ENCODE measurements at regions not wholly inside any gene's neighbourhood (a gene's known extent, or its start where the extent isn't known, plus 50 kb on each side); places are given as distances from the start of the nearest gene placed in this dataset.

DNA sequence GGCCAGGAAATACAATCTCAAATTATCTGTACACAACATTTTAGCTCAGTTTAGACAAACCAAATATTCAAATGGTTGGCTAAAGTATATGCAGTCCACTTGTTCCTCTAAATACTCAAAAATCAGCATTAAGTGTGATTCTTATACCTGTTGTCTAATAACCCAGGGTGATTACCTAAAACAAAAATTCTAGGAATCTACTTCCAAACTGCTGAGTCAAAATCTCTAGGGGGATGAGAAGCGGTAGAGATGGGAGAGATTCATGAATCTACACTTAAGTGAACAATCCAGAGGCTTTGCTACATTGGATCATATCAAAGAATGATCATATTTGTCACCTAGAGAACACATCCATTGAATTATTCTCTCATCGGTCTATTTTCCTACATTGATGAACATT is 420.9 kb upstream of the PKDCC start:
- TF ChIP-seq, protein P1, sequence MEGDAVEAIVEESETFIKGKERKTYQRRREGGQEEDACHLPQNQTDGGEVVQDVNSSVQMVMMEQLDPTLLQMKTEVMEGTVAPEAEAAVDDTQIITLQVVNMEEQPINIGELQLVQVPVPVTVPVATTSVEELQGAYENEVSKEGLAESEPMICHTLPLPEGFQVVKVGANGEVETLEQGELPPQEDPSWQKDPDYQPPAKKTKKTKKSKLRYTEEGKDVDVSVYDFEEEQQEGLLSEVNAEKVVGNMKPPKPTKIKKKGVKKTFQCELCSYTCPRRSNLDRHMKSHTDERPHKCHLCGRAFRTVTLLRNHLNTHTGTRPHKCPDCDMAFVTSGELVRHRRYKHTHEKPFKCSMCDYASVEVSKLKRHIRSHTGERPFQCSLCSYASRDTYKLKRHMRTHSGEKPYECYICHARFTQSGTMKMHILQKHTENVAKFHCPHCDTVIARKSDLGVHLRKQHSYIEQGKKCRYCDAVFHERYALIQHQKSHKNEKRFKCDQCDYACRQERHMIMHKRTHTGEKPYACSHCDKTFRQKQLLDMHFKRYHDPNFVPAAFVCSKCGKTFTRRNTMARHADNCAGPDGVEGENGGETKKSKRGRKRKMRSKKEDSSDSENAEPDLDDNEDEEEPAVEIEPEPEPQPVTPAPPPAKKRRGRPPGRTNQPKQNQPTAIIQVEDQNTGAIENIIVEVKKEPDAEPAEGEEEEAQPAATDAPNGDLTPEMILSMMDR (IDR thresholded peaks at IDR 0.05; ENCODE audit: insufficient read depth, low read depth, low read length, missing control alignments) = no peak
- no peak for DNase-seq (ENCODE audit: low read depth)
- H3K4me3 ChIP-seq (ENCODE audit: low read depth, low read length) = no peak overlapping the region

DNA sequence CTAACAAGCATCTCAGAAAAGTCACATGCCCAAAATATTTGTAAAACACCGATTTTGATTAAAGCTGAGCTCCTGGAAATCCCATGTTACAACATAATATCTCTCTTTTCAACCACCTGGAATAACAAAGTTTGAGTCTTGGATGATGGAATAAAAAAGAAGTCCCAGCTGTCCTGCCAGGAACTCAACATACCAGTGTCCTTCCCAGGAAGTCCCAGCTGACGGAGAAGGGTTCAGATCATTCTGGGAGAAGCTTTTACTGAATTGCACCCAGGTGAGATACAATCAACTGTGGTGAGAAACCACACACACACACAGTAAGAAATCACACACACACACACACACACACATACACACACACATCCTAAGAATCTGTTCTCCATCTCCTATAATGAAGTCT is 413.1 kb upstream of the PKDCC start:
- no peak for DNase-seq (ENCODE audit: low read depth)
- H3K4me3 ChIP-seq (ENCODE audit: low read depth, low read length) = no peak overlapping the region
- TF ChIP-seq, protein P1 (IDR thresholded peaks at IDR 0.05; ENCODE audit: insufficient read depth, low read depth, low read length, missing control alignments) = no peak

DNA sequence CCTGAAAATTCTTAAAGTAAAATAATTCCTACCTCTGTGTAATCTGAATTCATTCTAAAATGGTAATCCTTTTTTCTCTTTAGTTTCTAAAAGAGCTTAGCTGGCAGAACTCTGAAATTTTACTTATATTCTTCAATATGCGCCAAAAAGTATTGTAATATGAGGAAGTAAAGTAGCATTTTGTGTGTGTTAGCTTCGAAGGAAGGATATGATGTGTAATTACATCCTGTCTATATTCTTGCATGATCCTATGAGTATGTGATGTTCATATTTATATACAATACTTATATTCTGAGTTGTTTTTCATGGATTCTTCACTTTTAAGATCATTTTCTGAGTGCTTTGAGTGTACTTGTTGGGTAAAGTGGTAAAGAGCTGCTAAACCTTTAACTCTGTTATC is 402.9 kb upstream of the PKDCC start:
- TF ChIP-seq, protein P1 (IDR thresholded peaks at IDR 0.05; ENCODE audit: insufficient read depth, low read depth, low read length, missing control alignments) = no peak
- DNase-seq (ENCODE audit: low read depth) = no peak
- no peak overlapping the region for H3K4me3 ChIP-seq (ENCODE audit: low read depth, low read length)

DNA sequence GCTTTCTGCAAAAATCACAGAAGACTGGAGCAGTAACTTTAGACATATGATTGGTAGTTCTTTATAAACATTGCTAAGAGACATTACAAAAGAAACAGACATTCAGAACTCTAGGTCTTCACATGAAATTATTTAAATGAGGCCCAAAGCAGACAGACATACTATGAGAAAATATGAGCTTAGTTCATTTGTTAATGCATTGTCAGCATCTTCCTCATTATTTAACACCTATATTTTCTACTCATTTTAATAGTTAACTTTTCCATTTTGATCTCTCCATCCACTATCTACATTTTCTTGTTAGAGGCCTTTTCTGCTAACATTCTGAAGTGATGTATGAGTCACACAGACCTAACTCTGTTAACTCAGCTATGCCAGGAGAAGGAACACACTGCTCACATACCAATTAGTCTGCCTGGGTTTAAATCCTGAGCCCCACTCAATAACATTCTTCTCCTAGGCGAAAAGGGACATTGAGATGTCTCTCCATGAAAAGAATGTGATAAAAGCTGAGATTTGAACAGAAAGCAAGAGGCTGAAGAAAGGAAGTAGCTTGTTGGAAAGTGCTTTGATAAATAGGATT is 400.3 kb upstream of the PKDCC start:
- no peak overlapping the region for H3K4me3 ChIP-seq (ENCODE audit: low read depth, low read length)
- TF ChIP-seq, protein P1 (IDR thresholded peaks at IDR 0.05; ENCODE audit: insufficient read depth, low read depth, low read length, missing control alignments) = no peak
- DNase-seq (ENCODE audit: low read depth) = no peak

DNA sequence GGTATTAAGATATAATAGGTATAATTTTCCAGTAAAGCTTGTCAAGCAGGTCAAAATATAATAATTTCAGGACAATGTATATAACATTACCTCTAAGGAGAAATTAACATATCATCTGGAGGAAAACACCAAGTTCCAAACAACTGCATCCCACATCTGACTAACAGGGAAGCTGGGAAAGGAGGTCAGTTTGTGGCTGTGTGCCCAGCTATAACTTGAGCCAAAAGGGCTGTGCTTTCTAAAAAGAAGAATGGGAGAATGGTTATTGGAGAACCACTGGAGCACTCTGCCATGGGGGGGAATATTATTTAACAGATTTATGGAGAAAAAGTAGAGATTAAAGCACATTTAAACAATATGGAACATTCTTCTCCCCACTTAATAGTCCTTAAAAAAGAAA is 390.6 kb upstream of the PKDCC start:
- TF ChIP-seq, protein P1 (IDR thresholded peaks at IDR 0.05; ENCODE audit: insufficient read depth, low read depth, low read length, missing control alignments) = no peak
- no peak for DNase-seq (ENCODE audit: low read depth)
- H3K4me3 ChIP-seq (ENCODE audit: low read depth, low read length) = no peak overlapping the region

DNA sequence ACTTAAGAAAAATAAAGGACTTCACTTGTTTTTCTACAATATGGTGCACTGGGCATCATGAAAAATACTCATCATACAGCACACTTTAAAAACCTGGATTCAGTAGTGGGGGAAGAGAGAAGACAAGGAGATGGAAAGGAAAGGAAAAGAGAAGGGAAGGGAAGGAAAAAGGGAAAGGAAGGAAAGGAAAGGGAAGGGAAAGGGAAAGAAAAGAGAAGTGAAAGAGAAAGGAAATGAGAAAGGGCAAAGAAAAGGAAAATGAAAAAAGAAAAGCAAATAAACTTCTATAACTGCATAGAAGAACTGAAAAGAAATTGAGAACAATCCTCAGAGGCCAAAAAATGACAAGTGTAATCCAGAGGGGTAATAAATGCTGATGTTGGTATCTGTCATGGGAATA is 388.1 kb upstream of the PKDCC start:
- TF ChIP-seq, protein P1 (IDR thresholded peaks at IDR 0.05; ENCODE audit: insufficient read depth, low read depth, low read length, missing control alignments) = no peak
- DNase-seq (ENCODE audit: low read depth) = no peak
- no peak overlapping the region for H3K4me3 ChIP-seq (ENCODE audit: low read depth, low read length)

DNA sequence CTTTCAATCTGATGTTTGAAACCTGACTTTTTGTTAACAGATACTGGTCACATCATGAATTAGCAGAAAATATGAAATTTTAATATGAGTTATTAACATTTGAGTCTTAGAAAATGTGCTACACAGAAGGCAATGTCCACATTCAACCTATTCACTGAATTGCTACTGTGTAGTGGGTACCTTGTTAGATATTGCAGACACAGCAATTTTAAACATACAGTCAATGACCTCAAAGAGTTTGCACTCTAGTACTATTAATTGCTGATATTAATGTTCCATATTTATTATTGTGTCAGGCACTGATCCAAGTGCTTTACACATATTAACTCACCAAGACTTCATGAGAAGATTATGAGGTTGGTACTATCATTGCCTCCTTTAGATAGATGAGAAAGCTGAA is 385.4 kb upstream of the PKDCC start:
- no peak for DNase-seq (ENCODE audit: low read depth)
- TF ChIP-seq, protein P1 (IDR thresholded peaks at IDR 0.05; ENCODE audit: insufficient read depth, low read depth, low read length, missing control alignments) = no peak
- H3K4me3 ChIP-seq (ENCODE audit: low read depth, low read length) = no peak overlapping the region

Measured in GM12865 (cell line).